ENCODE measurements at regions not wholly inside any gene's neighbourhood (a gene's known extent, or its start where the extent isn't known, plus 50 kb on each side); places are given as distances from the start of the nearest gene placed in this dataset.

GRCh38 chr11:31926106-31926505, 115.0 kb upstream of the PAX6 start:
- TF ChIP-seq PATZ1 (CRISPR knock-in tag; IDR thresholded peaks at IDR 0.05; ENCODE audit: borderline replicate concordance) (no peak), PPARA (CRISPR knock-in tag; IDR thresholded peaks at IDR 0.05; ENCODE audit: borderline replicate concordance) (no peak), POU6F1 (CRISPR knock-in tag; IDR thresholded peaks at IDR 0.05; ENCODE audit: borderline replicate concordance, low read depth) (no peak), SNAI2 (CRISPR knock-in tag; IDR thresholded peaks at IDR 0.05) (no peak), ZC3H10 (CRISPR knock-in tag; IDR thresholded peaks at IDR 0.05) (no peak), ZFP30 (CRISPR knock-in tag; IDR thresholded peaks at IDR 0.05) (no peak), GLIS3 (CRISPR knock-in tag; IDR thresholded peaks at IDR 0.05) (no peak), TOX (CRISPR knock-in tag; IDR thresholded peaks at IDR 0.05; ENCODE audit: borderline replicate concordance) (no peak), ISL1 (CRISPR knock-in tag; IDR thresholded peaks at IDR 0.05) (no peak), ZNF8 (CRISPR knock-in tag; IDR thresholded peaks at IDR 0.05) (no peak), TSHZ2 (CRISPR knock-in tag; IDR thresholded peaks at IDR 0.05) (no peak), CSDC2 (CRISPR knock-in tag; IDR thresholded peaks at IDR 0.05) (no peak), ZFP3 (CRISPR knock-in tag; IDR thresholded peaks at IDR 0.05) (no peak), RARB (CRISPR knock-in tag; IDR thresholded peaks at IDR 0.05) (no peak)
